HL-60 (cell line): ENCODE measurements at regions not wholly inside any gene's neighbourhood (a gene's known extent, or its start where the extent isn't known, plus 50 kb on each side); places are given as distances from the start of the nearest gene placed in this dataset.

Source experiments
- DNase-seq, 2 experiments: peaks; one replicate each; pipeline ENCODE4 v3.0.0-alpha.2; 2010 to 2020; ENCODE audit warnings: low read depth in 1 of 2, low spot score in 1 of 2
- H3K27ac ChIP-seq: fragments of 250-450 bp; sonication (Bioruptor Pico); replicated peaks from 2 replicates; pipeline ENCODE4 v1.5.1; 2020; ENCODE audit warnings: mild to moderate bottlenecking, moderate library complexity
- H3K27me3 ChIP-seq: fragments of 250-450 bp; sonication (Bioruptor Pico); 2 replicates; pipeline ENCODE4 v1.5.1; 2021; ENCODE audit warnings: mild to moderate bottlenecking, moderate library complexity; ENCODE audit not compliant: insufficient read depth, poor library complexity, severe bottlenecking
- H3K4me3 ChIP-seq: replicated peaks from 2 replicates; pipeline ENCODE4 v1.5.1; 2011; ENCODE audit warnings: mild to moderate bottlenecking, control low read depth, low read length; ENCODE audit not compliant: insufficient read depth
- GABPA ChIP-seq: IDR thresholded peaks from 2 replicates; pipeline ENCODE4 v1.6.1; 2012; ENCODE audit warnings: low read depth
- POLR2AphosphoS5 ChIP-seq: IDR thresholded peaks from 2 replicates; pipeline ENCODE4 v1.6.1; 2012; ENCODE audit warnings: low read depth
- SPI1 ChIP-seq: IDR thresholded peaks from 2 replicates; pipeline ENCODE4 v1.6.1; 2012; ENCODE audit warnings: low read depth, mild to moderate bottlenecking, borderline replicate concordance
- TF ChIP-seq, protein P1 (sequence below): IDR thresholded peaks from one replicate; pipeline ENCODE4 v1.5.1; 2011; ENCODE audit warnings: low read length, control low read depth, inconsistent platforms; ENCODE audit not compliant: insufficient read depth
- TF ChIP-seq, protein P2 (sequence below): IDR thresholded peaks from 2 replicates; pipeline ENCODE4 v1.6.1; 2012; ENCODE audit warnings: low read depth; ENCODE audit not compliant: insufficient replicate concordance

DNA sequence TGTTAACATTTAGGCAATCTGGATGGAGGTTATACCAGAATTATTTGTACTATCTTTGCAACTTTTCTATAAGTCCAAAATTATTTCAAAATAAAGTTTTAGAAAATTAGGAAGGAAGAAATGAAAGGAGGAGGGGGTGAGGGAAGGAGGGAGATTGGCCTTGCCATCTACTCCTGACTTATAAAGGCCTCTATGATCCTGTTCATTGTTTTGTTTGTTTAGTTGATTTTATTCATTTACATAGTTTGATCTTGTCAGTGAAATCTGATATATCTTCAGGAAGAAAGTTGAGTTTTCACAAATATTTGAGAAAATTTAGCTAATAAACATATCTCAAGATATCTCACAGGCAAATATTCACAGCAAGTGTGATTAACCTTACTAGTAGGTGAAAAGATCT is 189.3 kb upstream of the NOCT start:
- no peak for TF ChIP-seq SPI1
- TF ChIP-seq, protein P1, sequence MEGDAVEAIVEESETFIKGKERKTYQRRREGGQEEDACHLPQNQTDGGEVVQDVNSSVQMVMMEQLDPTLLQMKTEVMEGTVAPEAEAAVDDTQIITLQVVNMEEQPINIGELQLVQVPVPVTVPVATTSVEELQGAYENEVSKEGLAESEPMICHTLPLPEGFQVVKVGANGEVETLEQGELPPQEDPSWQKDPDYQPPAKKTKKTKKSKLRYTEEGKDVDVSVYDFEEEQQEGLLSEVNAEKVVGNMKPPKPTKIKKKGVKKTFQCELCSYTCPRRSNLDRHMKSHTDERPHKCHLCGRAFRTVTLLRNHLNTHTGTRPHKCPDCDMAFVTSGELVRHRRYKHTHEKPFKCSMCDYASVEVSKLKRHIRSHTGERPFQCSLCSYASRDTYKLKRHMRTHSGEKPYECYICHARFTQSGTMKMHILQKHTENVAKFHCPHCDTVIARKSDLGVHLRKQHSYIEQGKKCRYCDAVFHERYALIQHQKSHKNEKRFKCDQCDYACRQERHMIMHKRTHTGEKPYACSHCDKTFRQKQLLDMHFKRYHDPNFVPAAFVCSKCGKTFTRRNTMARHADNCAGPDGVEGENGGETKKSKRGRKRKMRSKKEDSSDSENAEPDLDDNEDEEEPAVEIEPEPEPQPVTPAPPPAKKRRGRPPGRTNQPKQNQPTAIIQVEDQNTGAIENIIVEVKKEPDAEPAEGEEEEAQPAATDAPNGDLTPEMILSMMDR: no peak
- no peak for TF ChIP-seq GABPA
- no peak overlapping the region for H3K27ac ChIP-seq
- DNase-seq: no peak

DNA sequence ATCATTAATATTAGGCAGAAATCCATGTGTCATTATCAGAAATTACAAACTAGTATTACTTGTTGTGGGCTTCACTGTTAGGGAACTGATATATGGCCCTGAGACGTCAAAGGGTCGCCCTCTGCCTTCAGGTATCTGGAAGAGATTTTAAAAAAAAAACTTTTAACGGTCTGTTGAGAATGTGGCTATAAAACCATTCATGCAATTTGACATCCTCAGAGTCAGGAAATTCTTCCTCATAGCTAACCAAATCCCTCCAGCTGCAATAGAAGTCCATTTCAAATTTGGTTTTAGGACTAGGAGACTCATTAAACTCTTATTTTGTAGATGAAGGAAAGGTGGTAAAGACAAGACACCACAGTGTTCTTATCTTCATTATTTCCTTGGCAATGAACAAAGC is 194.2 kb upstream of the NOCT start:
- no peak for DNase-seq
- no peak overlapping the region for H3K27ac ChIP-seq
- TF ChIP-seq SPI1 (no peak), GABPA (no peak), POLR2AphosphoS5 (no peak)
- TF ChIP-seq, protein P1: no peak
- TF ChIP-seq, protein P2, sequence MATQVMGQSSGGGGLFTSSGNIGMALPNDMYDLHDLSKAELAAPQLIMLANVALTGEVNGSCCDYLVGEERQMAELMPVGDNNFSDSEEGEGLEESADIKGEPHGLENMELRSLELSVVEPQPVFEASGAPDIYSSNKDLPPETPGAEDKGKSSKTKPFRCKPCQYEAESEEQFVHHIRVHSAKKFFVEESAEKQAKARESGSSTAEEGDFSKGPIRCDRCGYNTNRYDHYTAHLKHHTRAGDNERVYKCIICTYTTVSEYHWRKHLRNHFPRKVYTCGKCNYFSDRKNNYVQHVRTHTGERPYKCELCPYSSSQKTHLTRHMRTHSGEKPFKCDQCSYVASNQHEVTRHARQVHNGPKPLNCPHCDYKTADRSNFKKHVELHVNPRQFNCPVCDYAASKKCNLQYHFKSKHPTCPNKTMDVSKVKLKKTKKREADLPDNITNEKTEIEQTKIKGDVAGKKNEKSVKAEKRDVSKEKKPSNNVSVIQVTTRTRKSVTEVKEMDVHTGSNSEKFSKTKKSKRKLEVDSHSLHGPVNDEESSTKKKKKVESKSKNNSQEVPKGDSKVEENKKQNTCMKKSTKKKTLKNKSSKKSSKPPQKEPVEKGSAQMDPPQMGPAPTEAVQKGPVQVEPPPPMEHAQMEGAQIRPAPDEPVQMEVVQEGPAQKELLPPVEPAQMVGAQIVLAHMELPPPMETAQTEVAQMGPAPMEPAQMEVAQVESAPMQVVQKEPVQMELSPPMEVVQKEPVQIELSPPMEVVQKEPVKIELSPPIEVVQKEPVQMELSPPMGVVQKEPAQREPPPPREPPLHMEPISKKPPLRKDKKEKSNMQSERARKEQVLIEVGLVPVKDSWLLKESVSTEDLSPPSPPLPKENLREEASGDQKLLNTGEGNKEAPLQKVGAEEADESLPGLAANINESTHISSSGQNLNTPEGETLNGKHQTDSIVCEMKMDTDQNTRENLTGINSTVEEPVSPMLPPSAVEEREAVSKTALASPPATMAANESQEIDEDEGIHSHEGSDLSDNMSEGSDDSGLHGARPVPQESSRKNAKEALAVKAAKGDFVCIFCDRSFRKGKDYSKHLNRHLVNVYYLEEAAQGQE: no peak

More for the DNA sequence above, 189.3 kb upstream of the NOCT start:
- Histone ChIP-seq H3K27me3 (peaks cover 4% of the 10 kb centered on the region), H3K4me3 (no peak overlapping the region)

DNA sequence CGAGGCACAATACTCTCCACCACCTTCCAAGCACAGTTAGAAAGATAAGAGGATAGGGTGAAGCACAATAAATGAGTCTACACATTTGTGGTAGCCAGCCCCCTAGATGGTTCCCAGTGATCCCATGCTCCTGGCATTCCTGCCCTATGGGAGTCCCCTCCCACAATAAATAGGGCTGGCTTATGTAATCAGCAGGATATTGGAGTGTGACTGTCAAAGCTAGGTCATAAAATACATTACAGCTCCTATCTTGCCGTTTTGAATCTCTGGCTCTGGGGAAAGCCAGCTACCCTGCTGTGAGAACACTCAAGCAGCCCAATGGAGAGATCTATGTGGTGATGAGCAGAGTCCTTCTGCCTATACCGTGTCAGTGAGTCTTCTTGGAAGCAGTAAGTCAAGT is 198.7 kb upstream of the NOCT start:
- H3K27ac ChIP-seq: no peak overlapping the region
- no peak overlapping the region for H3K4me3 ChIP-seq
- DNase-seq: no peak
- H3K27me3 ChIP-seq: peaks cover 5% of the 10 kb centered on the region
- TF ChIP-seq POLR2AphosphoS5 (no peak), SPI1 (no peak)
- TF ChIP-seq, protein P1: no peak
- TF ChIP-seq, protein P2: no peak

More for the DNA sequence above, 194.2 kb upstream of the NOCT start:
- H3K27me3 ChIP-seq: peaks cover 5% of the 10 kb centered on the region
- H3K4me3 ChIP-seq: no peak overlapping the region

DNA sequence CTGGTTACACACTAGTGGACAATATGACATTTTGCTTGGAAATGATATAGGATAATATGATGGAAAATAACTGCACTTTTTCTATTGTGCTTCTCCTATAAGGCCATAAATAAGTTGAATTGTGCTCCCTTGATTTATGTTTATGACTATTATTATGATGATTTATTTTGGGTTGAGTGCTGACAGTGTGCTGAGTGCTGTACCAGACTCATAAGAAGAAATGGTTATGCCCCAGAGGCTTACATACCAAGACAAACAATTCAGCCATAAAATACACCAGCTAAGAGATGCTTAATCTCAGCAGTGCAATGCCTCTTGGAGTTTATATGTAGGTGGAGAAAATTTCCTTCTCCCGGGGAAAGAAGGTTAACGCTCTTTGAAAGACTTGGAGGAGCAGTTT is 199.8 kb upstream of the NOCT start:
- TF ChIP-seq SPI1 (no peak), GABPA (no peak)
- TF ChIP-seq, protein P2: no peak
- H3K27me3 ChIP-seq: no peaks in the 10 kb centered on the region
- no peak overlapping the region for H3K4me3 ChIP-seq
- no peak overlapping the region for H3K27ac ChIP-seq
- DNase-seq: no peak
